ENCODE measurements at regions not wholly inside any gene's neighbourhood (a gene's known extent, or its start where the extent isn't known, plus 50 kb on each side); places are given as distances from the start of the nearest gene placed in this dataset.
"Not testable (repeated sequence)": the region's sequence is repeated elsewhere in the genome, so short reads cannot be mapped to it uniquely, and the experiment has no call there.

- H3K4me3 ChIP-seq; intact Hi-C loops (cut with DNase I; ENCODE audit: low total_unique reads); DNase-seq; H3K36me3 ChIP-seq; H3K4me1 ChIP-seq; H3K27ac ChIP-seq; H3K9me3 ChIP-seq; H3K27me3 ChIP-seq: not testable (repeated sequence)
- WGBS, 5 donors = 44 to 67% (median 52%) methylated on average over 3 to 5 of the region's 5 CpGs
These were observed 84.5 kb upstream of the FBXO28 start for GRCh38 chr1:224029286-224030025.

- H3K4me3 ChIP-seq; intact Hi-C loops (cut with DNase I; ENCODE audit: low total_unique reads); H3K4me1 ChIP-seq; H3K36me3 ChIP-seq; H3K27ac ChIP-seq; H3K9me3 ChIP-seq; H3K27me3 ChIP-seq; DNase-seq: not testable (repeated sequence)
- 92 to 100% (median 96%) methylated on average over 1 to 3 of the region's 3 CpGs for WGBS, 5 donors
These were observed 85.1 kb upstream of the FBXO28 start for GRCh38 chr1:224028802-224029201.

- H3K4me1 ChIP-seq; H3K9me3 ChIP-seq; intact Hi-C loops (cut with DNase I; ENCODE audit: low total_unique reads); H3K27me3 ChIP-seq; DNase-seq; H3K27ac ChIP-seq; H3K4me3 ChIP-seq; H3K36me3 ChIP-seq: not testable (repeated sequence)
- WGBS, 5 donors = 59 to 73% (median 70%) methylated on average over 1 to 3 of the region's 3 CpGs
These were observed 90.8 kb upstream of the FBXO28 start for GRCh38 chr1:224023122-224023521.

DNA sequence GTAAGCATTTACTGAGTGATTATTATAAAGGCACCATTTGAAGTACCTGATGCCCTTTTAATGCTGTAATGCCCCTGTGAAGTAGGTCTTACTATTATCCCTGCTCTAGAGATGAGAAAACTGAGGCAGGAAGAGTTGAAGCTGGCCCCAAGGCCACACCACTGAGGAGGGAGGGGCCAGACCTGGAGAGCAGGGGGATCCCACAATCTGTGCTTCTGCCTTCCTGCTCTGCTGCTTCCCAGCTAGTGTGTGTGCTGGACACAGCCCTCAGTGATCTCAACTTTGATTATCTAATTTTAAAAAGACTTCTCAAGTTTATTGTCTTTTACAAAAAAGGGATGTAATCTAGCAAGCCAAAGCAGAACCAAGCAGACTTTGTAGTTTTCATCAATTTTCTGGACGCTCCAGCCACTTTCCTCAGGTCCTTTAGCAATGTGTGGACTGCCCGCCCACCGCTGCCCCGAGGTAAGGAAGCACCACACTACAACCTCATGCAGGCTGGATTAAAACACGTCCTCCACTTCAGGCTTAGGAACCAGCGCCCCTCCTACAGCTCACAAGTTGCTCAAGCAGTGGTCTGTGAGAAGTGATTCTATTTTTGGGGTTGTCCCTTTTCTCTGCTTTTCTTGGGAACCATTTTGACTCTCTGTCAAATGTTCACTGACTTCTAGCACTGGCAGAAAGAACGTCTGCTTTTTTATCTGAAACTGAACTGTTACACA is 91.5 kb upstream of the FBXO28 start:
- not testable (repeated sequence) for H3K27ac ChIP-seq
- 56 to 82% (median 68%) methylated on average over 6 to 7 of the region's 7 CpGs for WGBS, 5 donors

GRCh38 chr1:224019866-224020265 is 94.0 kb upstream of the FBXO28 start:
- H3K27me3 ChIP-seq; H3K9me3 ChIP-seq; H3K4me1 ChIP-seq; H3K27ac ChIP-seq; intact Hi-C loops (cut with DNase I; ENCODE audit: low total_unique reads); H3K4me3 ChIP-seq; H3K36me3 ChIP-seq; DNase-seq: not testable (repeated sequence)
- 19 to 58% (median 44%) methylated on average over 2 to 3 of the region's 3 CpGs for WGBS, 5 donors

More for the DNA sequence above, 91.5 kb upstream of the FBXO28 start:
- H3K27me3 ChIP-seq; H3K4me3 ChIP-seq; DNase-seq; H3K9me3 ChIP-seq; intact Hi-C loops (cut with DNase I; ENCODE audit: low total_unique reads); H3K4me1 ChIP-seq; H3K36me3 ChIP-seq: not testable (repeated sequence)

- intact Hi-C loops (cut with DNase I; ENCODE audit: low total_unique reads); H3K36me3 ChIP-seq; H3K4me1 ChIP-seq; DNase-seq; H3K4me3 ChIP-seq; H3K27me3 ChIP-seq; H3K27ac ChIP-seq: not testable (repeated sequence)
- H3K9me3 ChIP-seq = peaks cover 0 to 18% (median 0%) of the 10 kb centered on the region in 4 donors
- WGBS, 5 donors = 92 to 97% (median 95%) methylated on average over 8 of the region's 8 CpGs
These were observed 98.1 kb upstream of the FBXO28 start for GRCh38 chr1:224015782-224016181.

DNA sequence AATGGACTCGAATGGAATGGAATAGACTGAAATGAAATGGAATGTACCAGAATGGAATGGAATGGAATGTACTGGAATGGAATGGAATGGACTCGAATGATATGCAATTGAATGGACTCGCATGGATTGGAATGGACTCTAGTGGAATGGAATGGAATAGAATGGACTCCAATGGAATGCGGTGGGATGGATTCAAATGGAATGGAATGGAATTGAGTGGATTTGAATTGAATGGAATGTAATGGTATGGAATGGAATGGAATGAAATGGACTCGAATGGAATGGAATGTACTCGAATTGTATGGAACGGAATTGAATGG is 99.6 kb upstream of the FBXO28 start:
- Histone ChIP-seq H3K27ac (no peak overlapping the region), H3K4me1 (no peaks in the 10 kb centered on the region), H3K36me3 (no peaks in the 10 kb centered on the region), H3K9me3 (peaks cover 0 to 18% (median 0%) of the 10 kb centered on the region in 4 donors), H3K4me3 (no peak overlapping the region), H3K27me3 (no peaks in the 10 kb centered on the region)
- intact Hi-C loops (cut with DNase I; ENCODE audit: low total_unique reads) = no loop called here
- no peak for DNase-seq
- 83 to 92% (median 90%) methylated on average over 7 of the region's 7 CpGs for WGBS, 5 donors
- no peak for TF ChIP-seq EP300 (IDR thresholded peaks at IDR 0.05)
- TF ChIP-seq POLR2A (IDR thresholded peaks at IDR 0.05) = no peak
- TF ChIP-seq POLR2AphosphoS5 (IDR thresholded peaks at IDR 0.05) = no peak
- TF ChIP-seq, protein P1, sequence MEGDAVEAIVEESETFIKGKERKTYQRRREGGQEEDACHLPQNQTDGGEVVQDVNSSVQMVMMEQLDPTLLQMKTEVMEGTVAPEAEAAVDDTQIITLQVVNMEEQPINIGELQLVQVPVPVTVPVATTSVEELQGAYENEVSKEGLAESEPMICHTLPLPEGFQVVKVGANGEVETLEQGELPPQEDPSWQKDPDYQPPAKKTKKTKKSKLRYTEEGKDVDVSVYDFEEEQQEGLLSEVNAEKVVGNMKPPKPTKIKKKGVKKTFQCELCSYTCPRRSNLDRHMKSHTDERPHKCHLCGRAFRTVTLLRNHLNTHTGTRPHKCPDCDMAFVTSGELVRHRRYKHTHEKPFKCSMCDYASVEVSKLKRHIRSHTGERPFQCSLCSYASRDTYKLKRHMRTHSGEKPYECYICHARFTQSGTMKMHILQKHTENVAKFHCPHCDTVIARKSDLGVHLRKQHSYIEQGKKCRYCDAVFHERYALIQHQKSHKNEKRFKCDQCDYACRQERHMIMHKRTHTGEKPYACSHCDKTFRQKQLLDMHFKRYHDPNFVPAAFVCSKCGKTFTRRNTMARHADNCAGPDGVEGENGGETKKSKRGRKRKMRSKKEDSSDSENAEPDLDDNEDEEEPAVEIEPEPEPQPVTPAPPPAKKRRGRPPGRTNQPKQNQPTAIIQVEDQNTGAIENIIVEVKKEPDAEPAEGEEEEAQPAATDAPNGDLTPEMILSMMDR (IDR thresholded peaks at IDR 0.05) = no peak

- H3K27ac ChIP-seq; H3K36me3 ChIP-seq; intact Hi-C loops (cut with DNase I; ENCODE audit: low total_unique reads); DNase-seq; H3K4me3 ChIP-seq; H3K27me3 ChIP-seq; H3K4me1 ChIP-seq: not testable (repeated sequence)
- 84 to 89% (median 86%) methylated on average over 26 to 28 of the region's 28 CpGs for WGBS, 5 donors
- peaks cover 0 to 18% (median 0%) of the 10 kb centered on the region in 4 donors for H3K9me3 ChIP-seq
These were observed 100.1 kb upstream of the FBXO28 start for GRCh38 chr1:224013626-224014329.

DNA sequence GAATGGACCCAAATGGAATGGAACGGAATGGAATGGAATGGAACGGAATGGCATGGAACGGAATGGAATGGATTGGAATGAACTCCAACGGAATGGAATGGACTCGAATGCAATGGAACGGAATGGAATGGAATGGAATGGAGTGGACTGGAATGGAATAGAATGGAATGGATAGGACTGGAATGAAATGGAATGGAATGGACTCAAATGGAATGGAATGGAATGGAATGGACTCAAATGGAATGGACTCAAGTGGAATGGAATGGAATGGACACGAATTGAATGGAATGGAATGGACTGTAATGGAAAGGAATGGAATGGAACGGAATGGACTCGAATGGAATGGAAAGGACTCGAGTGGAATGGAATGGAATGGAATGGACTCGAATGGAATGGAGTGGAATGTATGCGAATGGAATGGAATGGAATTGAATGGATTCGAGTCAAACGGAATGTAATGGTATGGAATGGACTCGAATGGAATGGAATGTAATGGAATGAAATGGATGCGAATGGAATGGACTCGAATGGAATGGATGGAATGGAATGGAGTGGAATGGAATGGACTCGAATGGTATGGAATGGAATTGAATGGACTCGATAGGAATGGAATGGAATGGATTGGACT is 101.0 kb upstream of the FBXO28 start:
- WGBS, 5 donors = 88 to 94% (median 93%) methylated on average over 19 of the region's 19 CpGs

GRCh38 chr1:224012162-224012561 is 101.7 kb upstream of the FBXO28 start:
- WGBS, 5 donors = 80 to 89% (median 85%) methylated on average over 15 of the region's 15 CpGs
- H3K27ac ChIP-seq; H3K36me3 ChIP-seq; H3K4me3 ChIP-seq; intact Hi-C loops (cut with DNase I; ENCODE audit: low total_unique reads); H3K27me3 ChIP-seq; H3K4me1 ChIP-seq; DNase-seq: not testable (repeated sequence)
- peaks cover 0 to 18% (median 0%) of the 10 kb centered on the region in 4 donors for H3K9me3 ChIP-seq

More for the DNA sequence above, 101.0 kb upstream of the FBXO28 start:
- intact Hi-C loops (cut with DNase I; ENCODE audit: low total_unique reads); DNase-seq; H3K4me3 ChIP-seq; H3K27ac ChIP-seq; H3K4me1 ChIP-seq; H3K36me3 ChIP-seq; H3K27me3 ChIP-seq: not testable (repeated sequence)
- peaks cover 0 to 18% (median 0%) of the 10 kb centered on the region in 4 donors for H3K9me3 ChIP-seq
